ENCODE measurements at regions not wholly inside any gene's neighbourhood (a gene's known extent, or its start where the extent isn't known, plus 50 kb on each side); places are given as distances from the start of the nearest gene placed in this dataset.

- POLR2A ChIA-PET = no interaction called here
- CTCF ChIA-PET = no interaction called here
- Histone ChIP-seq H3K36me3 (ENCODE audit: control insufficient read depth in 2 of 2, insufficient read depth in 1 of 2, low read length in 2 of 2) (no peaks in the 10 kb centered on the region), H3K9me3 (ENCODE audit: control insufficient read depth, insufficient read depth, low read depth, low read length) (no peaks in the 10 kb centered on the region), H3K4me1 (ENCODE audit: control insufficient read depth, insufficient read depth, low read length) (no peaks in the 10 kb centered on the region), H3K27ac (ENCODE audit: extremely low read depth, low read depth, low read length) (no peak overlapping the region), H3K4me3 (ENCODE audit: low read depth, low read length) (no peak overlapping the region)
- no peak for TF ChIP-seq ZNF521 (tag by site-specific recombination; IDR thresholded peaks at IDR 0.05)
- no peak for TF ChIP-seq ZNF513 (tag by site-specific recombination; IDR thresholded peaks at IDR 0.05)
- TF ChIP-seq WT1 (tag by site-specific recombination; IDR thresholded peaks at IDR 0.05) = no peak
- TF ChIP-seq ELK4 (IDR thresholded peaks at IDR 0.05; ENCODE audit: borderline replicate concordance, low read depth, low read length) = no peak
- TF ChIP-seq ZNF488 (tag by site-specific recombination; IDR thresholded peaks at IDR 0.05) = no peak
- TF ChIP-seq ZNF132 (tag by site-specific recombination; IDR thresholded peaks at IDR 0.05; ENCODE audit: borderline replicate concordance) = no peak
- no peak for TF ChIP-seq ZNF335 (tag by site-specific recombination; conservative IDR thresholded peaks at IDR 0.05)
- no peak for TF ChIP-seq ZNF654 (tag by site-specific recombination; IDR thresholded peaks at IDR 0.05; ENCODE audit: low read depth)
These were observed 100.3 kb upstream of the GRIK3 start for GRCh38 chr1:37134599-37134998.

- Histone ChIP-seq H3K4me1 (ENCODE audit: control insufficient read depth, insufficient read depth, low read length) (no peaks in the 10 kb centered on the region), H3K36me3 (ENCODE audit: control insufficient read depth in 2 of 2, insufficient read depth in 1 of 2, low read length in 2 of 2) (no peaks in the 10 kb centered on the region), H3K9me3 (ENCODE audit: control insufficient read depth, insufficient read depth, low read depth, low read length) (no peaks in the 10 kb centered on the region), H3K27ac (ENCODE audit: extremely low read depth, low read depth, low read length) (no peak overlapping the region), H3K4me3 (ENCODE audit: low read depth, low read length) (no peak overlapping the region)
- TF ChIP-seq ZNF654 (tag by site-specific recombination; IDR thresholded peaks at IDR 0.05; ENCODE audit: low read depth) (no peak), ZNF2 (tag by site-specific recombination; IDR thresholded peaks at IDR 0.05) (no peak), KLF8 (tag by site-specific recombination; IDR thresholded peaks at IDR 0.05) (no peak), ELK4 (IDR thresholded peaks at IDR 0.05; ENCODE audit: borderline replicate concordance, low read depth, low read length) (no peak), GLIS2 (tag by site-specific recombination; IDR thresholded peaks at IDR 0.05) (no peak), OVOL3 (tag by site-specific recombination; IDR thresholded peaks at IDR 0.05) (no peak), YY2 (tag by site-specific recombination; IDR thresholded peaks at IDR 0.05) (no peak), GLI4 (tag by site-specific recombination; IDR thresholded peaks at IDR 0.05) (no peak), ZBTB26 (tag by site-specific recombination; optimal IDR thresholded peaks at IDR 0.05) (no peak), ZNF274 (IDR thresholded peaks at IDR 0.05; ENCODE audit: low read length) (no peak), ZNF274 (tag by site-specific recombination; IDR thresholded peaks at IDR 0.05; ENCODE audit: borderline replicate concordance) (no peak), OSR2 (tag by site-specific recombination; IDR thresholded peaks at IDR 0.05) (no peak), ZNF146 (tag by site-specific recombination; IDR thresholded peaks at IDR 0.05) (no peak), KLF7 (tag by site-specific recombination; IDR thresholded peaks at IDR 0.05; ENCODE audit: borderline replicate concordance) (no peak), ZNF133 (tag by site-specific recombination; IDR thresholded peaks at IDR 0.05) (no peak), GLI2 (tag by site-specific recombination; IDR thresholded peaks at IDR 0.05; ENCODE audit: borderline replicate concordance, low read depth) (no peak)
- ChIA-PET CTCF (no interaction called here), POLR2A (no interaction called here)
These were observed 100.7 kb upstream of the GRIK3 start for GRCh38 chr1:37135032-37135431.

All from HEK293 (cell line).